Hepatocyte (in vitro differentiated cells): ENCODE measurements at regions not wholly inside any gene's neighbourhood (a gene's known extent, or its start where the extent isn't known, plus 50 kb on each side); places are given as distances from the start of the nearest gene placed in this dataset.
"Not testable (repeated sequence)": the region's sequence is repeated elsewhere in the genome, so short reads cannot be mapped to it uniquely, and the experiment has no call there.

ENCODE experiments used
- DNase-seq: peaks from one replicate; pipeline ENCODE4 v3.0.0-alpha.2; 2016; ENCODE audit warnings: low spot score
- H2AFZ ChIP-seq: fragments of 200-600 bp; sonication (generic); 2 replicates; pipeline ENCODE4 v1.6.0; 2016; ENCODE audit warnings: antibody characterized with exemption, mild to moderate bottlenecking
- H3K27ac ChIP-seq: fragments of 200-600 bp; sonication (generic); 2 replicates; pipeline ENCODE4 v1.5.1; 2016; ENCODE audit warnings: mild to moderate bottlenecking
- H3K27me3 ChIP-seq: fragments of 200-600 bp; sonication (generic); 2 replicates; pipeline ENCODE4 v1.6.1; 2016
- H3K36me3 ChIP-seq: fragments of 200-600 bp; sonication (generic); replicated peaks from 2 replicates; pipeline ENCODE4 v1.5.1; 2016; ENCODE audit warnings: low read depth; ENCODE audit not compliant: insufficient read depth
- H3K4me1 ChIP-seq: fragments of 200-600 bp; sonication (generic); 2 replicates; pipeline ENCODE4 v1.5.1; 2016; ENCODE audit warnings: mild to moderate bottlenecking, moderate library complexity; ENCODE audit not compliant: insufficient read depth
- H3K4me2 ChIP-seq: fragments of 200-600 bp; sonication (generic); 2 replicates; pipeline ENCODE4 v1.6.0; 2016
- H3K4me3 ChIP-seq: fragments of 200-600 bp; sonication (generic); 2 replicates; pipeline ENCODE4 v1.5.1; 2016; ENCODE audit warnings: mild to moderate bottlenecking
- H3K79me2 ChIP-seq: fragments of 200-600 bp; sonication (generic); 2 replicates; pipeline ENCODE4 v1.6.0; 2017; ENCODE audit warnings: mild to moderate bottlenecking
- H3K9me2 ChIP-seq: fragments of 200-600 bp; sonication (generic); replicated peaks from 2 replicates; pipeline ENCODE4 v1.6.0; 2017; ENCODE audit warnings: mild to moderate bottlenecking; ENCODE audit not compliant: insufficient read depth
- H3K9me3 ChIP-seq: fragments of 200-600 bp; sonication (generic); 2 replicates; pipeline ENCODE4 v1.5.1; 2016; ENCODE audit warnings: low read depth, mild to moderate bottlenecking
- H4K20me1 ChIP-seq: fragments of 200-600 bp; sonication (generic); 2 replicates; pipeline ENCODE4 v1.6.0; 2016; ENCODE audit warnings: mild to moderate bottlenecking; ENCODE audit not compliant: insufficient read depth, poor library complexity, severe bottlenecking
- EZH2 ChIP-seq: fragments of 200-600 bp; sonication (generic); IDR thresholded peaks from 2 replicates; pipeline ENCODE4 v1.6.1; 2016; ENCODE audit warnings: antibody characterized with exemption, mild to moderate bottlenecking, borderline replicate concordance
- EZH2phosphoT487 ChIP-seq: fragments of 200-600 bp; sonication (generic); IDR thresholded peaks from one replicate; pipeline ENCODE4 v1.6.1; 2018; ENCODE audit warnings: antibody characterized with exemption, mild to moderate bottlenecking, low read depth, moderate library complexity; ENCODE audit not compliant: unreplicated experiment, severe bottlenecking
- WGBS: methylation state at CpG from one replicate; pipeline ENCODE4 v1.1.6; 2016; ENCODE audit warnings: low lambda C conversion rate; ENCODE audit errors: missing lambda C conversion rate; 5-methylcytosine and 5-hydroxymethylcytosine counted together
- TF ChIP-seq, protein P1 (sequence below): fragments of 200-600 bp; sonication (generic); IDR thresholded peaks from 2 replicates; pipeline ENCODE4 v1.5.1; 2016; ENCODE audit warnings: antibody characterized with exemption, mild to moderate bottlenecking; ENCODE audit not compliant: poor library complexity

DNA sequence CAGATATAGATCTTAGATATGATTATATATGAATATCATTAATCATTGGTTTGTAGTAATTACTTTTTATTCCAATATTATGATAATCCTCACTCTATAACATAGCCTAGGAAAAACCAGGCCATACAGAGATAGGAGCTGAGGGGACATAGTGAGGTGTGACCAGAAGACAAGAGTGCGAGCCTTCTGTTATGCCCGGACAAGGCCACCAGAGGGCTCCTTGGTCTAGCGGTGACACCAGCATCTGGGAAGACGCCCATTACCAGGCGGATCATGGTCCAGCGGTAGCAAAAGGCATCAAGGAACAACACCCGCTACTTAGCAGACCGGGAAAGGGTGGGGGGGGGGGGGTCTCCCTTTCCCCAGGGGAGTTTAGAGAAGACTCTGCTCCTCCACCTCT, 96.4 kb upstream of the WSB1 start:
- not testable (repeated sequence) for H3K36me3 ChIP-seq, H4K20me1 ChIP-seq, H3K9me3 ChIP-seq, H3K79me2 ChIP-seq, H3K4me2 ChIP-seq, H2AFZ ChIP-seq, H3K27me3 ChIP-seq, H3K9me2 ChIP-seq, H3K27ac ChIP-seq, H3K4me1 ChIP-seq, DNase-seq, H3K4me3 ChIP-seq
- TF ChIP-seq, protein P1, sequence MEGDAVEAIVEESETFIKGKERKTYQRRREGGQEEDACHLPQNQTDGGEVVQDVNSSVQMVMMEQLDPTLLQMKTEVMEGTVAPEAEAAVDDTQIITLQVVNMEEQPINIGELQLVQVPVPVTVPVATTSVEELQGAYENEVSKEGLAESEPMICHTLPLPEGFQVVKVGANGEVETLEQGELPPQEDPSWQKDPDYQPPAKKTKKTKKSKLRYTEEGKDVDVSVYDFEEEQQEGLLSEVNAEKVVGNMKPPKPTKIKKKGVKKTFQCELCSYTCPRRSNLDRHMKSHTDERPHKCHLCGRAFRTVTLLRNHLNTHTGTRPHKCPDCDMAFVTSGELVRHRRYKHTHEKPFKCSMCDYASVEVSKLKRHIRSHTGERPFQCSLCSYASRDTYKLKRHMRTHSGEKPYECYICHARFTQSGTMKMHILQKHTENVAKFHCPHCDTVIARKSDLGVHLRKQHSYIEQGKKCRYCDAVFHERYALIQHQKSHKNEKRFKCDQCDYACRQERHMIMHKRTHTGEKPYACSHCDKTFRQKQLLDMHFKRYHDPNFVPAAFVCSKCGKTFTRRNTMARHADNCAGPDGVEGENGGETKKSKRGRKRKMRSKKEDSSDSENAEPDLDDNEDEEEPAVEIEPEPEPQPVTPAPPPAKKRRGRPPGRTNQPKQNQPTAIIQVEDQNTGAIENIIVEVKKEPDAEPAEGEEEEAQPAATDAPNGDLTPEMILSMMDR, result peak; percentile 19
- 41% methylated on average over 7 of the region's 8 CpGs for WGBS

DNA sequence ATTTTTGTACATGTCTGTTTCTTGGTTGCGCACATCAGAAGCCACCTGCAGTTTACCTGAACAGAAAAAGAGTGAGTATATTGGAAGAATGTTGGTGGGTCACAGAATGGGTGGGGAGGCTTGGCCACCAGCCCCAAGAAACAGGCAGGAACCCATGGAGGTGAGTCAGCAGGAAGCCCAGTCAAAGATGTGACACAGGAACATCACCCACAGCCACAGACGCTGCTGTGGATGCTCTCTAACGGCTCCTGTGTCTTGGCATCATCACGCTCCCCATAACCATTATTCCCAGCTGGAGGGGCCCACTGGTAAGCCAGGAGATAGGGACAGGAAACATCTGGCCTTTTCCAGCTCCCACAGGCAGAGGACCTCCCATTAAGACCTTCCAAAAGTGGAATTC, 94.0 kb upstream of the WSB1 start:
- H3K4me3 ChIP-seq, result no peak overlapping the region
- H3K9me2 ChIP-seq, result no peaks in the 10 kb centered on the region
- H3K4me1 ChIP-seq, result no peaks in the 10 kb centered on the region
- DNase-seq, result no peak
- H3K4me2 ChIP-seq, result no peak overlapping the region
- H3K79me2 ChIP-seq, result no peaks in the 10 kb centered on the region
- 56% methylated on average over 4 of the region's 4 CpGs for WGBS
- H2AFZ ChIP-seq, result no peak overlapping the region
- H3K9me3 ChIP-seq, result no peaks in the 10 kb centered on the region
- no peaks in the 10 kb centered on the region for H3K36me3 ChIP-seq
- no peaks in the 10 kb centered on the region for H3K27me3 ChIP-seq
- no peak for TF ChIP-seq EZH2
- no peak for TF ChIP-seq EZH2phosphoT487
- TF ChIP-seq, protein P1, result no peak
- no peak overlapping the region for H3K27ac ChIP-seq
- H4K20me1 ChIP-seq, result no peaks in the 10 kb centered on the region

DNA sequence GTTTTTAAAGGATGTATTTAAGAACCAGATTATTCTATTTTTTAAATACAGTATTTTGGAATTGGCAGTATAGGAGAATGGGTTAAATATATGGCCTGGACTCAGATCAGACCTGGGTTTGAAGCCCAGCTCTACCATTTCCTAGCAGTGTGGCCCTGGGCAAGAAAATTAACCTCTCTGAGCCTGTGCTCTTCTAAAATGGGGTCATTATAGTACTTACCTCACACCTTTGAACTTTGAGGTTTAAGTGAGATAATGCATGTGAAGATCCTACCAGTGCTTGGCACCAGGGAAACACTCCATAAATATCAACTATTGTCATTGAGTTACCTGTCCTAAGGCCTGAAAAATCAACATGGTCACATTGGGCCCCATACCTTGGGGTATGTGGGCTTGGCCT, 93.4 kb upstream of the WSB1 start:
- no peaks in the 10 kb centered on the region for H3K36me3 ChIP-seq
- TF ChIP-seq, protein P1, result no peak
- TF ChIP-seq EZH2 (no peak), EZH2phosphoT487 (no peak)
- no peaks in the 10 kb centered on the region for H3K79me2 ChIP-seq
- no peak overlapping the region for H2AFZ ChIP-seq
- H3K27me3 ChIP-seq, result no peaks in the 10 kb centered on the region
- no peak overlapping the region for H3K4me3 ChIP-seq
- no peaks in the 10 kb centered on the region for H3K9me3 ChIP-seq
- H3K4me2 ChIP-seq, result no peak overlapping the region
- no peak overlapping the region for H3K27ac ChIP-seq
- DNase-seq, result no peak
- no peaks in the 10 kb centered on the region for H4K20me1 ChIP-seq
- H3K4me1 ChIP-seq, result no peaks in the 10 kb centered on the region
- no peaks in the 10 kb centered on the region for H3K9me2 ChIP-seq

DNA sequence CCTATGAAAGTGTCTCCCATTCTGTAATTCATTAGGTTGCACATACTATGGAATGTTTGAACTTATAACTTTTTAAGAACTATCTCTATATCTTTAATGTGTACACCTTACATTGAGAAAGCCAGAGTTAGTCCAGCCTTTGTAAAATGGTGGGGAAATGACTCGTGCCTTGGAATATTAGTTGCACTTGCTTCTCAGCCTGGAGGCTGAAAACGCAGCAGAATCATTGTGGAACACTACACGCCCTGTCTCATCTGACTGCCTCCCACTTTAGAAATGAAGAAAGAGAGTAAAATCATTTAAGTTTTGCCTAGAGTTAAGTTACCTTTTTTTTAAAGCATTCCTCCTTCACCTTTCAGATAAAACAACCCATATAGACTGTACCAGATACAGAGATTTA, 90.7 kb upstream of the WSB1 start:
- Histone ChIP-seq H3K27ac (no peak overlapping the region), H3K79me2 (no peaks in the 10 kb centered on the region), H3K9me3 (no peaks in the 10 kb centered on the region), H3K4me3 (no peak overlapping the region), H2AFZ (no peak overlapping the region), H3K4me1 (no peaks in the 10 kb centered on the region), H3K27me3 (no peaks in the 10 kb centered on the region), H3K9me2 (no peaks in the 10 kb centered on the region), H3K36me3 (no peaks in the 10 kb centered on the region), H3K4me2 (no peak overlapping the region), H4K20me1 (no peaks in the 10 kb centered on the region)
- no peak for DNase-seq
- TF ChIP-seq, protein P1, result no peak
- TF ChIP-seq EZH2phosphoT487, result no peak
- no peak for TF ChIP-seq EZH2
- WGBS, result 59% methylated on average over 3 of the region's 3 CpGs
